HEK293 (cell line): ENCODE measurements at regions not wholly inside any gene's neighbourhood (a gene's known extent, or its start where the extent isn't known, plus 50 kb on each side); places are given as distances from the start of the nearest gene placed in this dataset.
"Not testable (repeated sequence)": the region's sequence is repeated elsewhere in the genome, so short reads cannot be mapped to it uniquely, and the experiment has no call there.

Experiments used
- ZBTB7A ChIP-seq: fragments of 450-650 bp; formaldehyde crosslinking; IDR thresholded peaks from 2 replicates; pipeline ENCODE4 v1.5.1; 2016; ENCODE audit warnings: low read depth, missing biosample characterization, missing genetic modification characterization
- ZNF274 ChIP-seq, 2 experiments: fragments of 200-500 bp in 1 of 2; fragments of 450-650 bp in 1 of 2; sonication (Bioruptor generic) in 1 of 2; formaldehyde crosslinking in 1 of 2; IDR thresholded peaks; 2 replicates each; pipeline versions ENCODE4 v1.5.1 to v1.6.1; 2014 to 2016; ENCODE audit warnings: borderline replicate concordance in 1 of 2, inconsistent platforms in 1 of 2, low read length in 1 of 2, missing biosample characterization in 1 of 2, missing genetic modification characterization in 1 of 2
- ZNF660 ChIP-seq: fragments of 450-650 bp; IDR thresholded peaks from 2 replicates; pipeline ENCODE4 v1.5.1; 2018; ENCODE audit warnings: missing biosample characterization, mild to moderate bottlenecking, missing genetic modification characterization
- ZNF777 ChIP-seq: fragments of 450-650 bp; formaldehyde crosslinking; IDR thresholded peaks from 2 replicates; pipeline ENCODE4 v1.5.1; 2017; ENCODE audit warnings: missing biosample characterization, missing genetic modification characterization, borderline replicate concordance
- TF ChIP-seq, protein P1 (sequence below): fragments of 450-650 bp; formaldehyde crosslinking; IDR thresholded peaks from 2 replicates; pipeline ENCODE4 v1.5.1; 2016; ENCODE audit warnings: missing biosample characterization, missing genetic modification characterization

DNA sequence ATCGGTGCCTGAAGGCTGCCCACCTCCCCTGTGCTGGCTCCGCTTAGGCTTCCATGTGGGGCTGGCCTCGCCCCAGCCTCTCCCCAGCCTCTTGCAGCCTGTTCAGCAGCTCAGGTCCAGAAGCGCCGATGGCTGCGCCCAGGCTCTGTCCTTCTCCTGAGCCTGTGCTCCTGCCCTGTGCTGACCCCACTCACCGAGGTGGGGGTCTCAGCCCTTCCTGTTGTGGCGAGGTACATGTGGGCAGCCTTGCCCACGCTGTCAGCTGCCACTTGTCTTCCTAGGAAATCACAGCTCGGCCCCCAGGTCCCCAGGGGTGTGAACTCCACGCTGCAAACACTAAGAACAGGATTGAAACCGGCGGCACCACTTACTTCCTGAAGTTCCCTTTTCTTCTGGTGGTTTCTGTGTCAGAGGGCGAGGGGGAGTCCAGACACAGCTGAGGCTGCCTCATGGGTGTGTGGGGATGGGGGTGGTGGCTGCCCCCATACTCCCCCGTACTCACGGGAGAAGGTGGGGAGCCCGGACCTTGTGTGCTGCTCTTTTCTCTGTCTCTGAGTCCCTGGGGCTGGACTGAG lies 249.1 kb downstream of the TMEM121 start:
- TF ChIP-seq, protein P1, sequence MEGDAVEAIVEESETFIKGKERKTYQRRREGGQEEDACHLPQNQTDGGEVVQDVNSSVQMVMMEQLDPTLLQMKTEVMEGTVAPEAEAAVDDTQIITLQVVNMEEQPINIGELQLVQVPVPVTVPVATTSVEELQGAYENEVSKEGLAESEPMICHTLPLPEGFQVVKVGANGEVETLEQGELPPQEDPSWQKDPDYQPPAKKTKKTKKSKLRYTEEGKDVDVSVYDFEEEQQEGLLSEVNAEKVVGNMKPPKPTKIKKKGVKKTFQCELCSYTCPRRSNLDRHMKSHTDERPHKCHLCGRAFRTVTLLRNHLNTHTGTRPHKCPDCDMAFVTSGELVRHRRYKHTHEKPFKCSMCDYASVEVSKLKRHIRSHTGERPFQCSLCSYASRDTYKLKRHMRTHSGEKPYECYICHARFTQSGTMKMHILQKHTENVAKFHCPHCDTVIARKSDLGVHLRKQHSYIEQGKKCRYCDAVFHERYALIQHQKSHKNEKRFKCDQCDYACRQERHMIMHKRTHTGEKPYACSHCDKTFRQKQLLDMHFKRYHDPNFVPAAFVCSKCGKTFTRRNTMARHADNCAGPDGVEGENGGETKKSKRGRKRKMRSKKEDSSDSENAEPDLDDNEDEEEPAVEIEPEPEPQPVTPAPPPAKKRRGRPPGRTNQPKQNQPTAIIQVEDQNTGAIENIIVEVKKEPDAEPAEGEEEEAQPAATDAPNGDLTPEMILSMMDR (tag by site-specific recombination), result not testable (repeated sequence)
- TF ChIP-seq ZBTB7A (tag by site-specific recombination); ZNF777; ZNF274 (IDR thresholded peaks at IDR 0.05; ENCODE audit: low read length); ZNF274 (tag by site-specific recombination; IDR thresholded peaks at IDR 0.05; ENCODE audit: borderline replicate concordance); ZNF660 (tag by site-specific recombination): not testable (repeated sequence)
